ENCODE measurements at regions not wholly inside any gene's neighbourhood (a gene's known extent, or its start where the extent isn't known, plus 50 kb on each side); places are given as distances from the start of the nearest gene placed in this dataset.

GRCh38 chr4:24637173-24637572 is 52.8 kb upstream of the DHX15 start:
- no peak for DNase-seq

- no peak for DNase-seq
Observed at GRCh38 chr4:24638396-24638875, 54.1 kb upstream of the DHX15 start.

- DNase-seq = no peak
Observed at GRCh38 chr4:24639714-24640113, 55.4 kb upstream of the DHX15 start.

GRCh38 chr4:24640366-24640765 is 56.0 kb upstream of the DHX15 start:
- DNase-seq = no peak

- DNase-seq = no peak
Observed at GRCh38 chr4:24642981-24643547, 58.7 kb upstream of the DHX15 start.

- no peak for DNase-seq
Observed at GRCh38 chr4:24643774-24644520, 59.6 kb upstream of the DHX15 start.

- no peak for DNase-seq
Observed at GRCh38 chr4:24644983-24645764, 60.8 kb upstream of the DHX15 start.

GRCh38 chr4:24645765-24646550 is 61.6 kb upstream of the DHX15 start:
- no peak for DNase-seq

GRCh38 chr4:24646798-24647460 is 62.6 kb upstream of the DHX15 start:
- DNase-seq = no peak

GRCh38 chr4:24650849-24651640 is 66.7 kb upstream of the DHX15 start:
- DNase-seq = no peak

- no peak for DNase-seq
Observed at GRCh38 chr4:24655326-24655725, 71.0 kb upstream of the DHX15 start.

- DNase-seq = no peak
Observed at GRCh38 chr4:24655971-24656370, 71.6 kb upstream of the DHX15 start.

GRCh38 chr4:24656906-24657305 is 72.6 kb upstream of the DHX15 start:
- no peak for DNase-seq

- DNase-seq = no peak
Observed at GRCh38 chr4:24657768-24658617, 73.6 kb upstream of the DHX15 start.

GRCh38 chr4:24659241-24659961 is 75.0 kb upstream of the DHX15 start:
- DNase-seq = peak; percentile 69

GRCh38 chr4:24662056-24662455 is 77.7 kb upstream of the DHX15 start:
- no peak for DNase-seq

GRCh38 chr4:24662542-24662941 is 78.2 kb upstream of the DHX15 start:
- no peak for DNase-seq

GRCh38 chr4:24664956-24665355 is 80.6 kb upstream of the DHX15 start:
- no peak for DNase-seq

- DNase-seq = no peak
Observed at GRCh38 chr4:24666316-24666715, 82.0 kb upstream of the DHX15 start.
